ENCODE measurements at regions not wholly inside any gene's neighbourhood (a gene's known extent, or its start where the extent isn't known, plus 50 kb on each side); places are given as distances from the start of the nearest gene placed in this dataset.

DNA sequence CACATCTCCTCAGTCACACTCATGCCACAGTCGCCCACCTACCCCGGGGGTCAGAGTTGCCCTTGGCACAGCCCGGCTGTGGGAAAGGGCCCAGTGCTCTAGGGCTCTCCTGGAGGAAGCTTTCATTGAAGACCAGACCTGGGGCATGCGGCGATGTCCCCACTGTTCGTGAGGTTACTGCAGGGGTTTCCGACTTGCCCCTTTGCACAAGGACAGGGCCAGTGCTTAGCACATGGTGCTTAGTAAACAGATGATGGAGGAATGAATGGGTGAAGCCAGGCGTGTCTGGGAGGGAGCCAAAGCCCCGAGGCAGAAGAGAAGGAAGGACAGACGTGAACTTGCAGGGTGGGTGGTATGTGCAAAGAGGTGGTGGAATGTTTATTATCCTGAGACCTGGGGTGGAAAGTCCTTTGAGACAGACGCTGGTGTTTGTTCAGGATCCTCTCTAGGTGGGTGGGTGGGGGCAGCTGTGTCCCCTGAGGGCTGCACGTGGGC, 205.9 kb upstream of the ARL4C start:
- TF ChIP-seq CSDC2 (CRISPR knock-in tag; IDR thresholded peaks at IDR 0.05), result no peak
- TF ChIP-seq RARB (CRISPR knock-in tag; IDR thresholded peaks at IDR 0.05), result no peak
- TF ChIP-seq, protein P1, sequence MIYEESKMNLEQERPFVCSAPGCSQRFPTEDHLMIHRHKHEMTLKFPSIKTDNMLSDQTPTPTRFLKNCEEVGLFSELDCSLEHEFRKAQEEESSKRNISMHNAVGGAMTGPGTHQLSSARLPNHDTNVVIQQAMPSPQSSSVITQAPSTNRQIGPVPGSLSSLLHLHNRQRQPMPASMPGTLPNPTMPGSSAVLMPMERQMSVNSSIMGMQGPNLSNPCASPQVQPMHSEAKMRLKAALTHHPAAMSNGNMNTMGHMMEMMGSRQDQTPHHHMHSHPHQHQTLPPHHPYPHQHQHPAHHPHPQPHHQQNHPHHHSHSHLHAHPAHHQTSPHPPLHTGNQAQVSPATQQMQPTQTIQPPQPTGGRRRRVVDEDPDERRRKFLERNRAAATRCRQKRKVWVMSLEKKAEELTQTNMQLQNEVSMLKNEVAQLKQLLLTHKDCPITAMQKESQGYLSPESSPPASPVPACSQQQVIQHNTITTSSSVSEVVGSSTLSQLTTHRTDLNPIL (CRISPR knock-in tag; IDR thresholded peaks at IDR 0.05; ENCODE audit: low read depth), result no peak
- TF ChIP-seq ARNTL (CRISPR knock-in tag; IDR thresholded peaks at IDR 0.05; ENCODE audit: borderline replicate concordance, low read depth), result no peak
- no peak for TF ChIP-seq ZNF565 (CRISPR knock-in tag; conservative IDR thresholded peaks at IDR 0.05; ENCODE audit: low read depth)
- TF ChIP-seq GLIS3 (CRISPR knock-in tag; IDR thresholded peaks at IDR 0.05), result no peak
- TF ChIP-seq ESRRG (CRISPR knock-in tag; IDR thresholded peaks at IDR 0.05), result no peak
- TF ChIP-seq, protein P2, sequence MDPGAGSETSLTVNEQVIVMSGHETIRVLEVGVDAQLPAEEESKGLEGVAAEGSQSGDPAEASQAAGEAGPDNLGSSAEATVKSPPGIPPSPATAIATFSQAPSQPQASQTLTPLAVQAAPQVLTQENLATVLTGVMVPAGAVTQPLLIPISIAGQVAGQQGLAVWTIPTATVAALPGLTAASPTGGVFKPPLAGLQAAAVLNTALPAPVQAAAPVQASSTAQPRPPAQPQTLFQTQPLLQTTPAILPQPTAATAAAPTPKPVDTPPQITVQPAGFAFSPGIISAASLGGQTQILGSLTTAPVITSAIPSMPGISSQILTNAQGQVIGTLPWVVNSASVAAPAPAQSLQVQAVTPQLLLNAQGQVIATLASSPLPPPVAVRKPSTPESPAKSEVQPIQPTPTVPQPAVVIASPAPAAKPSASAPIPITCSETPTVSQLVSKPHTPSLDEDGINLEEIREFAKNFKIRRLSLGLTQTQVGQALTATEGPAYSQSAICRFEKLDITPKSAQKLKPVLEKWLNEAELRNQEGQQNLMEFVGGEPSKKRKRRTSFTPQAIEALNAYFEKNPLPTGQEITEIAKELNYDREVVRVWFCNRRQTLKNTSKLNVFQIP (CRISPR knock-in tag; IDR thresholded peaks at IDR 0.05; ENCODE audit: borderline replicate concordance, low read depth), result no peak
- TF ChIP-seq, protein P3, sequence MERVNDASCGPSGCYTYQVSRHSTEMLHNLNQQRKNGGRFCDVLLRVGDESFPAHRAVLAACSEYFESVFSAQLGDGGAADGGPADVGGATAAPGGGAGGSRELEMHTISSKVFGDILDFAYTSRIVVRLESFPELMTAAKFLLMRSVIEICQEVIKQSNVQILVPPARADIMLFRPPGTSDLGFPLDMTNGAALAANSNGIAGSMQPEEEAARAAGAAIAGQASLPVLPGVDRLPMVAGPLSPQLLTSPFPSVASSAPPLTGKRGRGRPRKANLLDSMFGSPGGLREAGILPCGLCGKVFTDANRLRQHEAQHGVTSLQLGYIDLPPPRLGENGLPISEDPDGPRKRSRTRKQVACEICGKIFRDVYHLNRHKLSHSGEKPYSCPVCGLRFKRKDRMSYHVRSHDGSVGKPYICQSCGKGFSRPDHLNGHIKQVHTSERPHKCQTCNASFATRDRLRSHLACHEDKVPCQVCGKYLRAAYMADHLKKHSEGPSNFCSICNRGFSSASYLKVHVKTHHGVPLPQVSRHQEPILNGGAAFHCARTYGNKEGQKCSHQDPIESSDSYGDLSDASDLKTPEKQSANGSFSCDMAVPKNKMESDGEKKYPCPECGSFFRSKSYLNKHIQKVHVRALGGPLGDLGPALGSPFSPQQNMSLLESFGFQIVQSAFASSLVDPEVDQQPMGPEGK (CRISPR knock-in tag; IDR thresholded peaks at IDR 0.05; ENCODE audit: borderline replicate concordance), result no peak
- TF ChIP-seq ZFP3 (CRISPR knock-in tag; IDR thresholded peaks at IDR 0.05), result no peak

All from SK-N-SH treated with all-trans-retinoic acid at 6 μM for 48 hours (cell line).